GM23338 (cell line): ENCODE measurements at regions not wholly inside any gene's neighbourhood (a gene's known extent, or its start where the extent isn't known, plus 50 kb on each side); places are given as distances from the start of the nearest gene placed in this dataset.
"Not testable (repeated sequence)": the region's sequence is repeated elsewhere in the genome, so short reads cannot be mapped to it uniquely, and the experiment has no call there.

Experiments
- ATAC-seq: fragments of 200-7000 bp; cut with Tn5 transposase; 3 replicates; pipeline ENCODE4 v1.9.1; 2020
- DNase-seq: peaks from one replicate; pipeline ENCODE4 v3.0.0-alpha.2; 2015; ENCODE audit warnings: low spot score
- H2AFZ ChIP-seq: fragments of 200-600 bp; sonication (generic); 2 replicates; pipeline ENCODE4 v1.8.0; 2016; ENCODE audit warnings: antibody characterized with exemption, mild to moderate bottlenecking, moderate library complexity
- H3F3A ChIP-seq: fragments of 200-600 bp; sonication (generic); replicated peaks from 2 replicates; pipeline ENCODE4 v1.8.0; 2017; ENCODE audit warnings: antibody characterized with exemption, mixed run types, low read depth
- H3K27ac ChIP-seq: fragments of 200-600 bp; sonication (generic); 2 replicates; pipeline ENCODE4 v1.6.1; 2016; ENCODE audit warnings: low read depth
- H3K27me3 ChIP-seq: fragments of 200-600 bp; sonication (generic); 2 replicates; pipeline ENCODE4 v1.8.0; 2016; ENCODE audit warnings: mild to moderate bottlenecking, mixed run types, moderate library complexity; ENCODE audit not compliant: insufficient read depth
- H3K36me3 ChIP-seq: fragments of 200-600 bp; sonication (generic); 2 replicates; pipeline ENCODE4 v1.8.0; 2016; ENCODE audit warnings: mild to moderate bottlenecking; ENCODE audit not compliant: insufficient read depth
- H3K4me1 ChIP-seq: fragments of 200-600 bp; sonication (generic); 2 replicates; pipeline ENCODE4 v1.8.0; 2016; ENCODE audit warnings: mild to moderate bottlenecking, moderate library complexity; ENCODE audit not compliant: insufficient read depth
- H3K4me2 ChIP-seq: fragments of 200-600 bp; sonication (generic); 2 replicates; pipeline ENCODE4 v1.7.1; 2017; ENCODE audit warnings: mixed run types
- H3K4me3 ChIP-seq: fragments of 200-600 bp; sonication (generic); 2 replicates; pipeline ENCODE4 v1.6.1; 2016; ENCODE audit warnings: mixed run types
- H3K79me2 ChIP-seq: fragments of 200-600 bp; sonication (generic); replicated peaks from 2 replicates; pipeline ENCODE4 v1.8.0; 2017; ENCODE audit warnings: mild to moderate bottlenecking; ENCODE audit not compliant: insufficient read depth
- H3K9me2 ChIP-seq: fragments of 200-600 bp; sonication (generic); 2 replicates; pipeline ENCODE4 v1.8.0; 2017; ENCODE audit not compliant: insufficient read depth
- H4K20me1 ChIP-seq: fragments of 200-600 bp; sonication (generic); replicated peaks from 2 replicates; pipeline ENCODE4 v1.8.0; 2017; ENCODE audit warnings: mild to moderate bottlenecking; ENCODE audit not compliant: insufficient read depth
- H3K27ac Mint-ChIP-seq: 2 replicates; pipeline ENCODE4 v1.8.0; 2020; ENCODE audit warnings: inconsistent platforms, mild to moderate bottlenecking, moderate library complexity, mixed read lengths
- H3K27me3 Mint-ChIP-seq: 3 replicates; pipeline ENCODE4 v1.8.0; 2022; ENCODE audit warnings: low read depth, mild to moderate bottlenecking, moderate library complexity, mixed read lengths, inconsistent platforms; ENCODE audit not compliant: insufficient read depth, poor library complexity
- H3K36me3 Mint-ChIP-seq: 3 replicates; pipeline ENCODE4 v1.8.0; 2021; ENCODE audit warnings: low read depth, mild to moderate bottlenecking, inconsistent platforms, moderate library complexity, mixed read lengths
- H3K4me1 Mint-ChIP-seq: 3 replicates; pipeline ENCODE4 v1.8.0; 2020; ENCODE audit warnings: mild to moderate bottlenecking, inconsistent platforms, mixed read lengths
- H3K4me3 Mint-ChIP-seq: 3 replicates; pipeline ENCODE4 v1.8.0; 2021; ENCODE audit warnings: moderate library complexity, mild to moderate bottlenecking, inconsistent platforms, mixed read lengths
- H3K9me3 Mint-ChIP-seq: 3 replicates; pipeline ENCODE4 v1.8.0; 2020; ENCODE audit warnings: moderate library complexity, mild to moderate bottlenecking, inconsistent platforms, mixed read lengths
- CREB1 ChIP-seq: fragments of 250-450 bp; sonication (Bioruptor Pico); IDR thresholded peaks from 2 replicates; pipeline ENCODE4 v1.5.0; 2020; ENCODE audit warnings: low read depth, mild to moderate bottlenecking, moderate library complexity
- ETS1 ChIP-seq: IDR thresholded peaks from 2 replicates; pipeline ENCODE4 v1.6.1; 2016; ENCODE audit warnings: antibody characterized with exemption
- JUNB ChIP-seq: IDR thresholded peaks from one replicate; pipeline ENCODE4 v1.6.1; 2016; ENCODE audit warnings: antibody characterized with exemption; ENCODE audit not compliant: unreplicated experiment
- NANOG ChIP-seq: IDR thresholded peaks from 2 replicates; pipeline ENCODE4 v1.6.1; 2016; ENCODE audit warnings: antibody characterized with exemption, borderline replicate concordance
- STAT1 ChIP-seq: IDR thresholded peaks from one replicate; pipeline ENCODE4 v1.6.1; 2016; ENCODE audit warnings: antibody characterized with exemption; ENCODE audit not compliant: unreplicated experiment
- ZNF114 ChIP-seq: fragments of 250-450 bp; sonication (Bioruptor Pico); IDR thresholded peaks from 2 replicates; pipeline ENCODE4 v1.5.0; 2020; ENCODE audit warnings: mild to moderate bottlenecking, moderate library complexity

GRCh38 chr6:2317498-2317897 is 72.1 kb upstream of the GMDS start:
- not testable (repeated sequence) for ATAC-seq, H3K27ac ChIP-seq, H2AFZ ChIP-seq, H3K4me2 ChIP-seq, H4K20me1 ChIP-seq, H3K4me3 ChIP-seq, H3K79me2 ChIP-seq, H3K4me3 Mint-ChIP-seq, DNase-seq, H3K27ac Mint-ChIP-seq, H3K27me3 Mint-ChIP-seq, H3K9me2 ChIP-seq, H3K36me3 ChIP-seq, H3K27me3 ChIP-seq, H3K4me1 ChIP-seq, H3F3A ChIP-seq, H3K4me1 Mint-ChIP-seq
- Mint-ChIP-seq H3K9me3 (peaks cover 38% of the 10 kb centered on the region), H3K36me3 (peaks cover 26% of the 10 kb centered on the region)

- Histone ChIP-seq H3K9me2 (no peaks in the 10 kb centered on the region), H3K27me3 (no peaks in the 10 kb centered on the region), H4K20me1 (no peaks in the 10 kb centered on the region), H3K79me2 (no peaks in the 10 kb centered on the region), H3K4me1 (no peaks in the 10 kb centered on the region), H3K4me2 (no peak overlapping the region), H3K36me3 (no peaks in the 10 kb centered on the region), H3K27ac (no peak overlapping the region), H3K4me3 (no peak overlapping the region), H3F3A (no peaks in the 10 kb centered on the region), H2AFZ (no peak overlapping the region)
- DNase-seq (no peak), ATAC-seq (no peak)
- H3K36me3 Mint-ChIP-seq, result peaks cover 26% of the 10 kb centered on the region
- H3K4me1 Mint-ChIP-seq, result no peaks in the 10 kb centered on the region
- no peak overlapping the region for H3K27ac Mint-ChIP-seq
- H3K9me3 Mint-ChIP-seq, result peaks cover 31% of the 10 kb centered on the region
- no peak for TF ChIP-seq ETS1
- no peaks in the 10 kb centered on the region for H3K27me3 Mint-ChIP-seq
- H3K4me3 Mint-ChIP-seq, result no peak overlapping the region
Measured at GRCh38 chr6:2314641-2315040, 69.2 kb upstream of the GMDS start.

- Histone ChIP-seq H2AFZ (no peak overlapping the region), H3K4me1 (peaks cover 9% of the 10 kb centered on the region), H3K4me2 (no peak overlapping the region), H3F3A (no peaks in the 10 kb centered on the region), H3K27ac (no peak overlapping the region), H3K27me3 (no peaks in the 10 kb centered on the region), H3K9me2 (peaks cover 17% of the 10 kb centered on the region; the same call in 1 of the 2 replicates), H3K4me3 (no peak overlapping the region), H4K20me1 (no peaks in the 10 kb centered on the region), H3K79me2 (no peaks in the 10 kb centered on the region), H3K36me3 (no peaks in the 10 kb centered on the region)
- DNase-seq, result no peak
- Mint-ChIP-seq H3K9me3 (peaks cover 4% of the 10 kb centered on the region; the same call in 2 of the 3 replicates), H3K27me3 (no peaks in the 10 kb centered on the region), H3K4me3 (no peak overlapping the region), H3K4me1 (peaks cover 5% of the 10 kb centered on the region; the same call in 2 of the 3 replicates), H3K27ac (no peak overlapping the region), H3K36me3 (peaks cover 4% of the 10 kb centered on the region; the same call in 1 of the 3 replicates)
- TF ChIP-seq NANOG (no peak), ZNF114 (CRISPR knock-in tag) (no peak), JUNB (no peak), STAT1 (no peak), CREB1 (CRISPR knock-in tag) (no peak)
- ATAC-seq, result no peak
Measured at GRCh38 chr6:2310042-2310441, 64.6 kb upstream of the GMDS start.
